HG03457 (cell line): ENCODE measurements at regions not wholly inside any gene's neighbourhood (a gene's known extent, or its start where the extent isn't known, plus 50 kb on each side); places are given as distances from the start of the nearest gene placed in this dataset.
"Not testable (repeated sequence)": the region's sequence is repeated elsewhere in the genome, so short reads cannot be mapped to it uniquely, and the experiment has no call there.

Experiments used
- ATAC-seq: cut with Tn5 transposase; IDR thresholded peaks from one replicate; pipeline ENCODE4 v1.9.1; 2021; ENCODE audit warnings: moderate number of reproducible peaks; ENCODE audit not compliant: unreplicated experiment

GRCh38 chr4:111228874-111229273 lies 606.0 kb upstream of the PITX2 start:
- no peak for ATAC-seq

- ATAC-seq: no peak
Observed at GRCh38 chr4:111230265-111230664, 607.4 kb upstream of the PITX2 start.

GRCh38 chr4:111231281-111231680 lies 608.4 kb upstream of the PITX2 start:
- ATAC-seq: no peak

DNA sequence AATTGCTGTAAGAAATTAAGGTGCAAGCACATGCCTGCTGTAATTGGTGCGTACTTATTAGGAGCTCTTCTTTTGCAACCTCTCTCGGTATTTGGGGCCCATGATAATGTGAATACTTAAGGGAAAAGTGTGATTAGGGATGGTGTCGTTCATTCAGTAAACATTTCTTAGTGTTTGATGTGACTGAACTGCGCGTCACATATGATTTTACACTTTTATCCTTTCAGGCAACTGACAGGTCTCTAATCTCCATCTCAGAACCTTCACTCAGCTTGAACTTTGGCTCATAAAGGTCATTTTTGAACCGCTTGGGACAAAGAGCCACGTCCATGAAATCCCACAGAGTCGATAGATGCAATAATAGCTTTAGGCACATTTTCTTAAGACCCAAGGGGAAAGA lies 612.1 kb upstream of the PITX2 start:
- no peak for ATAC-seq

DNA sequence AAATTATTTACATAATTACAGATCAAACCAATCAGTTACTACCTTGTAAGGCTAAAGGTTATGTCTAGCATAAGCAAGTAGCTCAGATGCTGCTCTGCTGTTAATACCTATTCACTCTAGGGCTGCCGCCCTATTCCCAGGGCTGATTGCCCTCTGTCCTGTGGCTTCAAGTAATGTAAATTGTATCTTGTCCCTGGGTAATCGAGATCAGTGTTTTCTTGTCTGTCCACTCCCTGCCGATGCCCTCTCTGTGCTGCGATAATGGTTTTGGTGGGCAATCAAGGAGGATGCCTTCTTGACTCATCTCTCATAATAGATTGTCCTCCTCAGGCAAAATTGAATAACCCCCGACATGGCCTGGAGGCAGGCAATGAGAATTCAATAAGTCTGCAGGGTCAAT lies 641.0 kb upstream of the PITX2 start:
- ATAC-seq: no peak

DNA sequence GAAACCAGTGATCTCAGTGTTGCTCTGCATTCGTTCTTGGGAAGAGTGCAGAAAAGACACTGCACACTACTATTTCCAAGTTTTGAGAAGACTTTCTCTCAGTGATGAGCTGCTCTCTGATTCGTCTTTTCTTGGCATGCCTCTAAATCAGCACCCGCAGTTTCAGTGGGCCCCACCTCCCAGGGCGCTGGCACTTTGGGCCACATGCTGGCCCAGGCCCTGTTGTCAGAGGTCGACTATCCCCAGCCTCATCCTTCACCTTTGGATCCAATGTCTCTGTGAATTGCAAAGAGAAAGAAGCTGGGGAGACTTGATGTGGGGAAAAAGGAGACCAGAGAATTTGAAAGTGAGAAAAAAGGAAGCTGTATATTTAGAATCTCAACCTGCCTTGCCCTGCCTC lies 644.1 kb upstream of the PITX2 start:
- no peak for ATAC-seq

DNA sequence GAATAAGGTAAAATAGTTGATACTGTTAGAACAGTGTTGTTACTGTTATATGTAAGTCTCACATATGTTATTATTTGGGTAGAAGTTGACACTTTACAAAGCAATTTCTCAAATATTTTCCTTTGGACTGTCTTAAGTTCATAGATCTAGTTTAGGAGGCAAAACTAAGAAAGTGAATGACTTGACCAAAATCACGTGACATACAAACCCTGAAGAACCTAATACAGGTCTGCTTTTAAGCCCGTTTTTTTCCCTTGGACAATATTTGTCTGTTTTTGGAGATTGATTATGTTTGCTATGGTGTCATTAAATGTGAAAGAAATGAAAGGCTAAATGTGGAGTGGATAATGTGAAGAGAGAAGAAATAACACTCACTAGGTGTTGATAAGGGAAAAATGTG lies 644.9 kb upstream of the PITX2 start:
- no peak for ATAC-seq

- peak; percentile 62 for ATAC-seq
Observed at GRCh38 chr4:111268769-111269414, 646.0 kb upstream of the PITX2 start.

DNA sequence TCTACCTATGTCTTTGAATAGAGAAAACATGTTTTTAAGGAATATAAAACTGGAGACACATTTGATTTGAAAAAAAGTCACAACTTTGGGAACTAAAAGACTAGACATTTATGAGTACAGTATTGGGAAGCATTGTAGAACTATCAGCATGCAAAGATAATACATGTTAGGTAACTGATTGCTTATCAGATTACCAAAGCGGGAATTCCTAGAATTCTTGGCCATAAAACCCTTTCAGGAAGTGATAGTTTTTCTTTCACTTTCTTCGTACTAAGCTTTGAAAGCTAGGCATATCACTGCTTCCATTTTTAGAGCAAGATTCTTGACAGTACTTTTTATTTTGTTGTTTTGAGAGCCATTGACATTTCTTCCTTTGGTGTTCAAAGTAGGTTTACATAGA lies 646.6 kb upstream of the PITX2 start:
- ATAC-seq: no peak

- no peak for ATAC-seq
Observed at GRCh38 chr4:111274060-111274459, 651.2 kb upstream of the PITX2 start.

DNA sequence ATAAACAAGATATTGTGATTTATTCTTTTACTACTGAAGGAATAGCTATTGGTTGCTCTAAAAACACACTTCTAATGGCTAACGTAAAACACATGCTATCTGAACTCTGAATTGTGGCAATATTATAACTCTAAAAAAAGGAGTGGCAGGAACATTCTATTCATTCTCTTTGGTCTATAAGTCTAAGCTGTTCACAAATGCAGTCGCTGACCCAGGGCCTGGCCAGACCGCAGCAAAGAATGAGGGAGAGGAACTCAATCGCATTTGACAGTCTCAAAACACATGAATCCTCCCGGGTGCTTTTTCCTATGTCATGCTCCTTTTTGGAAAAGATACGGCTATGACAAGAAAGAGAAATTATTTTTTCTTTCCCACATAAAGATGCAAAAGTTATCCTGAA lies 651.6 kb upstream of the PITX2 start:
- ATAC-seq: no peak

DNA sequence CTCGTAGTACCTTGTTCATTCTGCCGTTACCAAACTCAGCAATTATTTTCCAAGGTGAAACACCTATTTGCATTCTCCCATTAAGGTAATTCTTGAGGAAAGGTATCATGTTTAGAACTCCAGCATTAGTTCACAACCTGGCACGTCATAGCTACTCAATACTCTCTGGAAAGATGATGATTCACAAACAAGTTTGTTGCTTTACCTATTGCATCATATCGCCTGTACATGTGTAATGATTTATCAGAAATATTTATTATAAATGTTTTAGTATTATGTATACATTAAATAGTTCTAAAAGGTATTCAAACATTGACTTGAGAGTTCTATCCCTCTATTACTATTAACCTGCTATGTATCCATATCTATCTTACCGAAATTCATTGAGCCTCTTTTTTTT lies 658.3 kb upstream of the PITX2 start:
- no peak for ATAC-seq

GRCh38 chr4:111282035-111282434 lies 659.2 kb upstream of the PITX2 start:
- no peak for ATAC-seq

DNA sequence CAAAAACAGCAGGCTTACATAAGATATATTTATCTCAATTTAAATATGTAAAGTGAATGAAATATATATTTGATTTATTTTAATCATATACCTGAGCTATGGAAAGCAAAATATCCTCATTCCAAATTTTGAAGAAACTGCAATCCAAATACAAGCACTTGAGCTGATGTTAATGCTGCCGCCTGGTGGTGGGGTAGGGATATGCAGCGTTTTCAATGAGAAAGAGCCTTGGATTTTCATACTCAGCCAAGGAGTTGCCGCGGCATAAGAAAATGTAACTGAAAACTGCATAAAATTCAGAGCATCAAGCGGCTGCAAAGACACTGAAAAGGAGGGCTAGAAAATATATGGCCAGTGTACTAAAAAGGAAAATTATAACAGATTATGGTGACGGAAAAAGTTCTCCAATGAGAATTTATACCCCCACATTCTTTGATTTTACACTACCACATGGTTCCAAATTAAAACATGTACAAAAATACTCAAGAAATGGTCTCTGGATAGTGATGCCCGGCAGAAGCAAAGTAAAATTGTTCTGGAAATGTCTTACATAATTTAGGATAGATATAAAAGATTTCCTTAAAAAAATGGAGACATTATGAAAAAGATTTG lies 660.3 kb upstream of the PITX2 start:
- ATAC-seq: no peak

GRCh38 chr4:111296466-111296865 lies 673.6 kb upstream of the PITX2 start:
- ATAC-seq: no peak

DNA sequence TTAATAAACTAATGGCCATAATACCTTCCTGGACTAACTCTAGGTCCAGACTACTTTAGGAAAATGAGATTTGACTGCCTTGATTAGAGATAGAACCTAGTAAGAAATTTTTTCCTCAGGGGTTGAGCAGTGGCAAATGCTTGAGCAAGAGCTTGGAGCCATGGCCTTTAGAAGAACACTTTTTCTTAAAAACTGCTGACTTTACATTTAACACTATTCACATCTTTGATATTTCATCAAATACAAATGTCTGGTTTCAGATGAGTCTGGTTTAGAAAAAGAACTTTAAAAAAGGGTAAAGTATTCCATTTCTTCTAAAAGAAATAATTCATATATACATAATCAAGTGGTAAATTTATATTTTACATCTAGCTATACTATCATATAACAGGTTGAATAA lies 680.9 kb upstream of the PITX2 start:
- no peak for ATAC-seq

DNA sequence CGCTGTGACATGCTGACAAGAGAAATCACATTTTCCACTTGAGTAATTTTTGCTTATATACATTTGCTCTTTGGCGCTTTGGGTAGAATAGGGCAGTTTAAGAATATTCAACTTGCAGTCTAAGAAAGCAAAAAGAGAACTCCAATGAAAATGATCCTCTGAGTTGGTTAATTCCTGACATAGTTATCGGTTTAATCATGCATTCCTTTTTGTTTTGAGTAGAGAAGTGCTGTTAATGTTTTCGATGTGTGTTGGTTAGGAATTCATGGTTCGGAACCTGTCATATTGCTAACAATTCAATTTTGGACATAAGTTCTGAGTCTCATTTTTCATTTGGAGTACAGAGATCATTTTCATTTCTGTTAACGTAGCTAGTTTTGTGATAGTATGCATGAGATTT lies 700.6 kb upstream of the PITX2 start:
- no peak for ATAC-seq

- ATAC-seq: no peak
Observed at GRCh38 chr4:111323916-111324315, 701.0 kb upstream of the PITX2 start.

- ATAC-seq: no peak
Observed at GRCh38 chr4:111326450-111326849, 703.6 kb upstream of the PITX2 start.

DNA sequence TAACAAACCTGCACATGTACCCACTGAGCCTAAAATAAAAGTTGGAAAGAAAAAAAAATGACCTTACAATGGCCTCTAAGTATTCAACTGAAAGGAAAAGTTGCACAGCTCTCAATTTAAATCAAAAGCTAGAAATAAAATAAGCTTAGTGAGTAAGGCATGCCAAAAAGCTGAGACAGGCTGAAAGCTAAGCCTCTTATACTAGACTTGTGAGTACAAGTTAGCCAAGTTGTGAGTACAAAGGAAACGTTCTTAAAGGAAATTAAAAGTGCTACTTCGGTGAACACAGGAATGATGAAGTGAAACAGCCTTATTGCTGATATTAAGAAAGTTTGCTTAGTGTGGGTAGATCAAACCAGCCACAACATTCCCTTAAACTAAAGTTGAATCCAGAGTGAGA lies 707.9 kb upstream of the PITX2 start:
- no peak for ATAC-seq

DNA sequence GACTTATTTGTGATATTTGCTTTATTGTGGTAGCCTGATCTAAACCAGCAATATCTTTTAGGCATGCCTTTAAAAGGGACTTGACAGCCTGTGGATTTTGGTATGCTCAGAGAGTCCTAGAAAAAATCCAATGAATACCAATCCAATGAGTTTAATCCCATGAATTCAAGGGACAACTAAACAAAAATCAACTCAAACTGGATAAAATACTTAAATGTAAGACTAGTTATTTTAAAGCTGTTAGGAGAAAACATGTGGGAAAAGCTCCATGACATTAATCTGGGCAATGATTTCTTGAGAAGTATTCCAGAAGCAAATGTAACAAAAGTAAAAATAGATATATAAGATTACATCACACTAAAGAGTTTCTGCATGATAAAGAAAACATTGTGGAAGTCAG lies 711.5 kb upstream of the PITX2 start:
- no peak for ATAC-seq

- not testable (repeated sequence) for ATAC-seq
Observed at GRCh38 chr4:111337186-111337876, 714.5 kb upstream of the PITX2 start.
